SU-DHL-6 (cell line): ENCODE measurements at regions not wholly inside any gene's neighbourhood (a gene's known extent, or its start where the extent isn't known, plus 50 kb on each side); places are given as distances from the start of the nearest gene placed in this dataset.

Source experiments
- EZH2phosphoT487 ChIP-seq: fragments of 200-600 bp; sonication (generic), shearing (Covaris generic); conservative IDR thresholded peaks from 2 replicates; pipeline ENCODE4 v1.6.1; 2018; ENCODE audit warnings: mild to moderate bottlenecking, antibody characterized with exemption, low read length, moderate library complexity, mixed read lengths
- TF ChIP-seq, protein P1 (sequence below): fragments of 200-600 bp; sonication (generic); IDR thresholded peaks from one replicate; pipeline ENCODE4 v1.5.1; 2017; ENCODE audit warnings: antibody characterized with exemption, mild to moderate bottlenecking, low read length, moderate library complexity; ENCODE audit not compliant: insufficient read depth, poor library complexity, severe bottlenecking

DNA sequence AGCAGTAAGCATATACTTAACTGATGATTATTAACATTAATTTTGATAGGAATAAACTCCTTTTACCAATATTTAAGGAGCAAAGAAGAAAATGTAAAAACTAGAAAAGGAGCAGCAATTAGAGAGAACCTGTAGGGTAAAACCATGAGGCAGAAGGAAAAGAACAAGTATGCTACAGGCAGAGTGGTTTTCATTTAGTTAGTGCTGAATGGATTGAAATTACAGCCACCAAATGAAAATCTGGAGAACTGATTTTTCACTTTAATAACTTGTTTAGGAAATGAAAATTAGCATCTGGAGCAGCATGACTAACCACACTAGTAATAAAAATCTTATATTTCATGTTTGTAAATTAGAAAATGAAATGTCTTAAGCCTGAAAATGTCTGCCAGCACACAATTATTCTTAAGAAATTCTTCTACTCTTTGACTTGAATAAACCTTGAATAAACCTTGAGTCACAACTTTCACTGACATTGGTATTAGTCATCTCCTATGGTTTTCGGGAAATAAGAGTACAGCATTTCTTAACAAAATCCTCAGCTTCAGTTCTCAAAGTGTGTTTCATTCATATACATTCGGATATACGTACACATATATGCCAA is 1504.9 kb upstream of the C9orf72 start:
- TF ChIP-seq, protein P1, sequence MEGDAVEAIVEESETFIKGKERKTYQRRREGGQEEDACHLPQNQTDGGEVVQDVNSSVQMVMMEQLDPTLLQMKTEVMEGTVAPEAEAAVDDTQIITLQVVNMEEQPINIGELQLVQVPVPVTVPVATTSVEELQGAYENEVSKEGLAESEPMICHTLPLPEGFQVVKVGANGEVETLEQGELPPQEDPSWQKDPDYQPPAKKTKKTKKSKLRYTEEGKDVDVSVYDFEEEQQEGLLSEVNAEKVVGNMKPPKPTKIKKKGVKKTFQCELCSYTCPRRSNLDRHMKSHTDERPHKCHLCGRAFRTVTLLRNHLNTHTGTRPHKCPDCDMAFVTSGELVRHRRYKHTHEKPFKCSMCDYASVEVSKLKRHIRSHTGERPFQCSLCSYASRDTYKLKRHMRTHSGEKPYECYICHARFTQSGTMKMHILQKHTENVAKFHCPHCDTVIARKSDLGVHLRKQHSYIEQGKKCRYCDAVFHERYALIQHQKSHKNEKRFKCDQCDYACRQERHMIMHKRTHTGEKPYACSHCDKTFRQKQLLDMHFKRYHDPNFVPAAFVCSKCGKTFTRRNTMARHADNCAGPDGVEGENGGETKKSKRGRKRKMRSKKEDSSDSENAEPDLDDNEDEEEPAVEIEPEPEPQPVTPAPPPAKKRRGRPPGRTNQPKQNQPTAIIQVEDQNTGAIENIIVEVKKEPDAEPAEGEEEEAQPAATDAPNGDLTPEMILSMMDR: no peak
- TF ChIP-seq EZH2phosphoT487: no peak
